ENCODE measurements at regions not wholly inside any gene's neighbourhood (a gene's known extent, or its start where the extent isn't known, plus 50 kb on each side); places are given as distances from the start of the nearest gene placed in this dataset.

DNA sequence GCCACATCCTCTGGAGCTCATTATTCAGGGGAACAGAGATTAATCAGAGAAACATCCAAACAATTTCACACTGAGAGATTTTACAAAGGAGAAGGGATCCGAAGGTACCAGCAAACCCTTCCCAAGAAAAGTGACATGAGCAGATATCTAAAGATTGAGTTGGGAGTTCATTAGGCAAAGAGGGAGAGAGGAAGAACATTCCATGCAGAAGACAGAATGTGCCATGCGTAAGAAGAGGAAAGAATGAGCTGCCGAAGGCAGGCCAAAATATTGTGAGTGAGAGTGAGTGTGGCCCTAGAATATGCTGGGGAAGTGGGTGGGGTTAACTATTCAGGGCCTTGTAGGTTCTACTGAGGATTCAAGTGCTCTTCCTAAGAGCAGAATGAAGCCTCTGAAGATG, 50.0 kb upstream of the LYVE1 start:
- DNase-seq: peak; percentile 22

Measured in fibroblast of skin of right biceps (primary cell).